Skin of body (tissue), 1 donor: ENCODE measurements at regions not wholly inside any gene's neighbourhood (a gene's known extent, or its start where the extent isn't known, plus 50 kb on each side); places are given as distances from the start of the nearest gene placed in this dataset.
"Not testable (repeated sequence)": the region's sequence is repeated elsewhere in the genome, so short reads cannot be mapped to it uniquely, and the experiment has no call there.

Experiments
- DNase-seq: peaks from one replicate; lab custom pipeline; 2025; lab: John Stamatoyannopoulos, UW

DNA sequence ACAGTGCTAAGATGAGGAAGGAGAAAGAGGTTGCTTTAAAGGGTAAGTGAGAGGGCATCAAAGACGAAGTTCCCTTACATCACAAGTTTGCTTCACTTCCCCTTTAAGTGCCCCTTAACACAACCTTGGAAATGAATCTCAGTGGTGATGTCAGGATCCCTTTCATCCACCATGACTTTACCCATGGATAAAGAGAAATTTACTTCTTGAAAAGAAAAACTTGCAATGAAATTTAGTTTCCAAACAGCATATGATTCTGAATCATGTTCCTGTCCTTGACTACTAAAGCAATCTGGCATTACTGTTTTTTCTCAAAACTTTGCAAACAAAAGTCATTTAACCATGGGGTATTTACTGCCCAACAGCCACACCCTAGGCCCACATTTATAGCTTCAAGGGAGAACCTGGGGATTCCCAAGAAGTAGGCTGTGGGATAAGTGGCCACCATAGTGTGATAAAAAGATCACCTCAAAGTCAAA is 135.9 kb downstream of the ITGB8 start:
- no peak for DNase-seq

DNA sequence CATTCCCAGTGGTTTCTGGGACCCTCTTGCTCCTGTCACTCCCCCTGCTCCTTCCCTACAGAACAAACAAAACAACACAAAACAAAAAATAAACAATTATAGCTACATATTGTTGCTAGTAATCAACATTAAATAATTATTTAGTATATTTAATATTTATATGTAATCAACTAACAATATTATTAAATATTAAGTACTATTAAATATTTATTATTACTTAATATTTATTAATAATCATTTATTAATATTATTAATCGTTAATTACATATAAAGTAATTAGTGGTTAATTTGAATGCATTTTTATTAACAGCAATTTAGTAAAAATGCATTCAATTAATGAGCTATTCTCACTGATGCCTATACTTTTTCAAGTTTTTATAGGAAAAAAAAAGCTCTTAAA is 139.4 kb downstream of the ITGB8 start:
- DNase-seq, result no peak

- no peak for DNase-seq
These were observed 140.0 kb downstream of the ITGB8 start for GRCh38 chr7:20470726-20471125.

- DNase-seq, result no peak
These were observed 141.2 kb upstream of the ABCB5 start for GRCh38 chr7:20474249-20474648.

- DNase-seq, result no peak
These were observed 139.7 kb upstream of the ABCB5 start for GRCh38 chr7:20475756-20476155.

DNA sequence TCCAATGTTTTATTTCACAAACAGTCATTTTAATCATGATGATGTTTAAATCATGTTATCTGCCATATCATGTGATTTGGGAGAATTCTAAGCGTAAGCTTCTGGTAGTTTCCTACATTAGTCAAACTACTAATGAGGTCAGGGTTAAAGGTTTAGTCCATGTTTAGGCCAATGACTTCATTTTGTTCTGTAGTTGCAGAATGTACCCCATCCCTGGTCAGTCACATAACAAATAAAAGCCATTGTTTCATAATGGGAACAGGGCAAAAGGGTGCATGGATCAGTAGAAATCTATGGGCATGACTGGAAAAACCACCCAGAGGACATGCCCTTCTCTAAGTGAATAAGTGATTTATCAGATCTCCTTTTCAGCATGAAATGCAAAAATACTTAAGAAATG is 138.4 kb upstream of the ABCB5 start:
- no peak for DNase-seq

GRCh38 chr7:20479706-20480105 is 135.8 kb upstream of the ABCB5 start:
- no peak for DNase-seq

DNA sequence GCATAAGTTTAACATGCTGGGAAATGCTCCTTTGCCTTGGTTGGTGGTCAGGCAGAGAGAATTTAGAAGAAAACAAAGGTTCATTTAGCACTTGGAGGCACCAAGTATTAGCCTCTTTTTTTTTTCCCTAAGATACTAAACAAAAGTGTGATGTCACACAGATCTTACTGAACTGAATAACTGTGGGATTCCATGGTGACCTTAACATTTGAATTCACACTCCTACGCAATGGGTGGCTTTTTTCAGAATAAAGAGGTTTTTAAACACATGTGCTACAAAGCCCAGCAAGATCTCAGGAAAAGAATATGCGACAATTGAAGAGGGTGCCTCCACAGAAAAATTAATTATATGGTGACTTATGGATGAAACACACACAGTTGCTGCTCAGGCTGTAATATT is 133.4 kb upstream of the ABCB5 start:
- no peak for DNase-seq

- DNase-seq, result no peak
These were observed 131.1 kb upstream of the ABCB5 start for GRCh38 chr7:20484356-20484755.

DNA sequence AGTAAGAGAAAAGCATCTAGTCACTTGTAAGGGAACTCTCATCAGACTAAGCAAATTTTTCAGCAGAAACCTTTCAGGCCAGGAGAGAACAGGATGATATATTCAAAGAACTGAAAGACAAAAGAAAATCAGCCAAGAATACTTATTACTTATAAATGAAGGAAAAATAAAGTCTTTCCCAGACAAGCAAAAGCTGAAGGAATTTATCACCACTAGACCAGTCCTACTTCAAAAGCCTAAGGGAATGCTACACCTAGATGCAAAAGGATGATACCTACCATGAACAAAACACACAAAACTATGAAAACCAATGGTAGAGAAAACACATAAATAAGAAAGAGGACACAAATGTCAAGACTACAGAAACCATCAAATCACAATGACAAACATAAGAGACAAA is 126.6 kb upstream of the ABCB5 start:
- no peak for DNase-seq

- DNase-seq, result no peak
These were observed 124.2 kb upstream of the ABCB5 start for GRCh38 chr7:20491284-20491683.

DNA sequence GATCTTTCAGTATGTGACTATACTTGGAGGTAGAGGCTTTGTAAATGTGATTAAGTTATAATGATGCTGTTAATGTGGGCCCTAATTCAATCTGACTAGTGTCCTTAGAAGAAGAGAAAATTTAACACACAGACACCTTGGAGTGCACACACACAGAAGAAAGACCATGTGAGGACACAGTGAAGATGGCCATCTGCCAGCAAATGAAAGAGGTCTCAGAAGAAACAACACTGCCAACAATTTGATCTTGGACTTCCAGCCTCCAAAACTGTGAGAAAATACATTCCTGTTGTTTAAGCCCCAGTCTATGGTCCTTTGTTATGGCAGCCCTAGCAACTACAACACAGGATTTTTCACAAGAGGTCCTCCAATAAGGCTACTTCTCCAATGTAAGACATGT is 120.9 kb upstream of the ABCB5 start:
- no peak for DNase-seq

GRCh38 chr7:20501473-20501872 is 114.0 kb upstream of the ABCB5 start:
- DNase-seq, result not testable (repeated sequence)

DNA sequence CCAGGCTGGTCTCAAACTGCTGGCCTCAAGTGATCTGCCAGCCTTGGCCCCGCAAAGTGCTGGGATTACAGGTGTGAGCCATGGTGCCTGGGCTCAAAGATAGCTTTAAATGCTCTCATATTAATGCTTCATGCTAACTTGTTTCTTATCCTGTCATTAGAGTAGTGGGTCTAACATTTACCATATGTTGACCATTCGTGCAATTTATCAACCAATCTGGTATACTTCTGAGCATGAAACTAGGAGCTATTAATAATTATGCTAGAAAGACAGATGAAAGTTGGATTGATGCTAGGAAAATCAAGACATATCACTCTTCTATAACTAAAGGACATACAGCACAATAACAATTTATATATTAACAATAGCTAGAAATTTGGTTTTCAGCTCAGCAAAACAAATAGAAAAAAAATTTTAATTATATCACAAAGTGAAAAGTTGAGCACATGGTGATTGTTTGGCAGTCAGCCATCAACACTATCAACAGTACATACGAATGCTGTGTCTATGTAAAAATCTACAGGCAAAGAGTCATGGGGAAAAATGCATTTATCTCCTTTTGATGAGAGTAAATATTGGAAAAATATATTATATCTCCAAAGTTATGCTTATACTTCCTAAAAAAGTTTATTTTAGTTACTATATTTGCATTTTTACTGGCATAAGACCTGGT is 112.1 kb upstream of the ABCB5 start:
- DNase-seq, result no peak

DNA sequence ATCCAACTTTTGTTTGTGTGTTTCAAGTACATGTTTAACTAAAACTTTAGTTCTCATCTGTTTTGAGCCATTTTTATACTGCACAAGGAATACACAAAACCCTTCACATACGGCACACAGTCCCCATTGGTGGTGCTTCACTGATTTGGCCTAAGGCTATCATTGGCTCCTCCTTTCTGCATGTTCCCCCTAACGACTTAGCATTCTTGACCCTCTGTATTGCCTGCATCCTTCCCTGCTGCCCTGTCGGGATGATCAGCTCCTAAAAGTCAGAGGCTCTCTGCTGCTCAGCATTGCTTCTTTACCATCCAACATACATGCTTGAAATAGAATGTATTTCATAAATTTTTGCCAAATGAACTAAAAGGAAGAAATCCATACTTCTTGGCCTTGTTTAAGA is 111.4 kb upstream of the ABCB5 start:
- DNase-seq, result no peak

- no peak for DNase-seq
These were observed 109.3 kb upstream of the ABCB5 start for GRCh38 chr7:20506175-20506574.

DNA sequence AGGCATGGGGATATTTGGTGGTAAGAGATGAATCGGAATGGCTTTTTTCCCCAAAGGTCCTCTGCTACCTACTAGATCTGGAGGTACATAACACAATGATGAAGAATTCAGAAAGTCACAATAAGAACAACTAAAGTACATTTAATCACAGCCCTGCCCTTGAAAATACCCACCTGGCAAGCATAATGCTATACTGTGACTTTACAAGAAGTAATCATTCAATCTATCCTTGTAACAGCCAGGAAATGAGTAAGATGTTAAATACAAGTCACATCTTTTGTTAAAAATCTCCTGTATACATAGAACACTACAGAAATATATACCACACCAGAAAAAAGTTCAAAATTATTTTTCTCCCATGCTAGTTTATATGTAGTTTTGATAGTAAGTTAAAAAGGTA is 108.3 kb upstream of the ABCB5 start:
- DNase-seq, result no peak

- no peak for DNase-seq
These were observed 107.4 kb upstream of the ABCB5 start for GRCh38 chr7:20508109-20508508.

DNA sequence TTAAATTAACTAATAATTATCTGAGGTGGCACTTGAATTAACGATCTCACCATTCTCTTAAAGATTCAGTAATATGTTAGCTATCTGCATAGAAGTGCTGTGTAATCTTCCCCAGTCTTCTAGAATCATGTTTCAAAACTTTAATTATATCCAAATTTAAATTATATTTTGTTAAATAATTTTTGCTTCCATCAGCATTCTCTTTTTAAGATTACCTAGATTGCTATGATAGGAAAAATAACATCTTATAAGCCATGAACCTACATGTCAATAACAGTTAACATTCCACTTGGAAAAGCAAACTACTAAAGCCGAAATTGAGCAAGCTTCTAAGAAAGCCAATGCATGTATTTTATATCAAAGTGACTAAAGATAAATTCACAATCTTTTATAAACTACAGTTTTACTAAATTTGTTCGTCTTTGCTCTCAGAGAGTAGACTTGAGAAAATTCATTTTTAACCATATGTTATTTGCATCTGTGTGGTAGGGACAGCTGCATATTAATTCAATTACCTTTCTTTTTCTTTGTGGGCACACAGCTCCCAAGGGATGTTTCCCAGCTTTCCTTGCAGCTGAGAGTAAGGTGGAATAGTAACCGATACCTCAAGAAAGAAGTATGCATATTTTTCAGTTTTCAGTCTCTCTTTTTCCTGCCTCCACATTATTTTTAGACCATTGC is 105.4 kb upstream of the ABCB5 start:
- no peak for DNase-seq

DNA sequence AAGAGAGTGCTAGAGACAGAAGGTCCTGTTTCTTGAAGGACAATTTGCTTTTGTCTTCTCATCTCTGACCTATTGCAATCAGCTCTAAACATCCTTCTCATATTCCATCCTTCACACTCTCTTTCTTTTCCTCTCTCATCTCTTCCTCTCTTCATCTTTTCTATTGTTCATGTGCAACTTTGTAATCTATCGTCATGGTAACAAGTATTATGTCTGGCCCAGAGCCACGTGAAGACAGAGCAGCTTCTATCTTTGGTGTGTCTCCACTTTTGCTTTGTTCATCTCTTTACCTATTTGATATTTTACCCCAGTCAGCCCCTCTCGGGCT is 104.9 kb upstream of the ABCB5 start:
- DNase-seq, result no peak

DNA sequence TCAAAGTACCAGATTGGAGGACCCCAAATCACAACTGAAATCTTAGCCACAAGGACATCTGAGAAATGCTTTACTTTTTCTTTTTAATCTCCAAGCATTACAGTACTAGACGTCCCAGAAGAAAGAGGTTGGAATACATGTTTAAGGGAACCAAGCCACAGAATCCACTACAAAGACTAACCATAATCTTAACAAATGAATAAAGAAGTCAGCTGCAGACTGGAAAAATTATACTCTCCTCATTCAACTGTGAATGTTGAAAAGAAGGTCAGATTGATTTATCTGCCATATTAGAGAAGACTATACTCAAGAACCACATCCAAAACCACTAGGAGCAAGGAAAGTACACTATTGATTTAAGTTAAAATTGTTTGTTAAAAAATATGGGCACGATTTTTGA is 102.1 kb upstream of the ABCB5 start:
- DNase-seq, result no peak

DNA sequence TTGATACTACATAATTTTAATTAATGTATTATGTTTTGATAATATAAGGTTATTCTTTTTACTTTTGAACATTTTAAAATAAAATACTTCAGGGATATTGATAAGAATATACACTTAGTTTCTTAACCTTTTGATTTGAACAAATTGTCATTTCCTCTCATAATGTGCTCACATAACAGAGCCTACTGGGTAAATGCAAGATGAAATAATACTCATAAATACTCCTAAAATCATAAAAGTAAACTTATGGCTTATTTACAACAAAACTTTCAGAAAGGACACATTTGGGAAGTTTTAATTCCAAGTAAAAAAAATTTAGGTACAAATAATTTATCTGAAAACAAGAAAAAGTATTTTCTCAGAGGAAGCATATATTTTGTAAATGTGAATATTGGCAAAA is 101.6 kb upstream of the ABCB5 start:
- DNase-seq, result no peak

GRCh38 chr7:20514364-20514763 is 101.1 kb upstream of the ABCB5 start:
- peak; percentile 21 for DNase-seq

DNA sequence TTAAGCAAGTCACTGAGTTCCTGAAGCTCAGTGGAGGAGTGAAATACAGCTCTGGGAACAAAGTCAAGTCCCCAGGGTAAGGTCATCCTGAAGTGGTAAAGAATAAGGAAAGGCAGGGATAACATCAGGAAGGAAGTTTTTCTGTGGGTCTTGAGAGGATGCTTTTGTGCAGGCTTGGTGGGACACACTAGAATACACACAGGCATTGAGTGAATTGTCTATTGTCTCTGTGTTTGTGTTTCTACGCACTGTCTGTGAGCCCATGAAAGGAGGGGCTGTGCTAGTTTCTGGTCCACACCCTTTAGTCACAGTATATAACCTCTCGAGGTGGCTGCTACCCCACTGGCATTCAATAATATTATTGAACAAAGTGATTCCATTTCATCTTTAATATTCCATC is 95.8 kb upstream of the ABCB5 start:
- DNase-seq, result no peak
